GM12878 (cell line): ENCODE measurements at regions not wholly inside any gene's neighbourhood (a gene's known extent, or its start where the extent isn't known, plus 50 kb on each side); places are given as distances from the start of the nearest gene placed in this dataset.

Experiments used
- ATAC-seq: fragments of 200-7000 bp; cut with Tn5 transposase; 3 replicates; pipeline ENCODE4 v1.9.1; 2020; ENCODE audit warnings: mild to moderate bottlenecking, moderate library complexity
- BruUV-seq: library from RNA; stranded (reverse); fragments of 400-500 nt; replicated peaks from 2 replicates; lab custom pipeline; 2021; lab: Mats Ljungman, UMichigan
- CTCF ChIA-PET: fragments of 300-600 bp; sonication (Branson Sonifier 250); formaldehyde crosslinking; extraction: SDS; loops from one replicate; lab custom pipeline; 2021; ENCODE audit warnings: inconsistent platforms; lab: Yijun Ruan, JAX
- POLR2A ChIA-PET: fragments of 350-600 bp; formaldehyde crosslinking; extraction: SDS; loops from one replicate; lab custom pipeline; 2021; ENCODE audit warnings: inconsistent platforms; lab: Charles Lee
- RAD21 ChIA-PET: fragments of 300-600 bp; sonication (Branson Sonifier 250); formaldehyde crosslinking; loops from one replicate; lab custom pipeline; 2023; ENCODE audit warnings: antibody characterized with exemption; ENCODE audit not compliant: unreplicated experiment; lab: Charles Lee
- SMC1A ChIA-PET: fragments of 300-600 bp; sonication (Branson Sonifier 250); formaldehyde crosslinking; loops from one replicate; lab custom pipeline; 2023; ENCODE audit not compliant: unreplicated experiment, uncharacterized antibody; lab: Charles Lee
- DNase-seq: peaks from one replicate; pipeline ENCODE4 v3.0.0-alpha.2; 2011; ENCODE audit warnings: low read depth, low spot score
- FAIRE-seq: peaks from 3 replicates; lab custom pipeline; 2011; peaks lifted over from hg19 to GRCh38; lab: Jason Lieb, UNC
- H2AFZ ChIP-seq: 2 replicates; pipeline ENCODE4 v1.6.0; 2011; ENCODE audit warnings: low read depth, low read length, control low read depth; ENCODE audit not compliant: control insufficient read depth
- H3K27ac ChIP-seq: 2 replicates; pipeline ENCODE4 v1.5.1; 2011; ENCODE audit warnings: control low read depth; ENCODE audit not compliant: control insufficient read depth, insufficient read depth
- H3K27me3 ChIP-seq, 2 experiments: replicated peaks in 1 of 2; 2 replicates each; pipeline versions ENCODE4 v1.6.0 to v1.6.1; 2011; ENCODE audit warnings: low read length in 1 of 2; ENCODE audit not compliant: control insufficient read depth in 2 of 2, insufficient read depth in 2 of 2
- H3K36me3 ChIP-seq, 2 experiments: 2 replicates each; pipeline ENCODE4 v1.5.1; 2011; ENCODE audit warnings: low read length in 1 of 2; ENCODE audit not compliant: control insufficient read depth in 2 of 2, insufficient read depth in 2 of 2
- H3K4me1 ChIP-seq: 2 replicates; pipeline ENCODE4 v1.6.1; 2011; ENCODE audit warnings: mild to moderate bottlenecking, low read length, moderate library complexity, mixed read lengths; ENCODE audit not compliant: control insufficient read depth, insufficient read depth
- H3K4me2 ChIP-seq: 2 replicates; pipeline ENCODE4 v1.6.0; 2011; ENCODE audit warnings: control low read depth; ENCODE audit not compliant: control insufficient read depth, insufficient read depth
- H3K4me3 ChIP-seq: fragments of 200-600 bp; sonication (generic); 2 replicates; pipeline ENCODE4 v1.5.1; 2016
- H3K79me2 ChIP-seq: 2 replicates; pipeline ENCODE4 v1.6.0; 2011; ENCODE audit warnings: low read length; ENCODE audit not compliant: control insufficient read depth, insufficient read depth
- H3K9ac ChIP-seq: 2 replicates; pipeline ENCODE4 v1.8.0; 2011; ENCODE audit warnings: low read length, control low read depth, mixed read lengths; ENCODE audit not compliant: control insufficient read depth, insufficient read depth
- H3K9me3 ChIP-seq: replicated peaks from 3 replicates; pipeline ENCODE4 v1.5.1; 2011; ENCODE audit warnings: mild to moderate bottlenecking, low read length; ENCODE audit not compliant: control insufficient read depth, insufficient read depth
- H4K20me1 ChIP-seq: 2 replicates; pipeline ENCODE4 v1.6.0; 2011; ENCODE audit not compliant: control insufficient read depth, insufficient read depth
- ATF3 ChIP-seq: IDR thresholded peaks from 2 replicates; pipeline ENCODE4 v1.6.1; 2011; ENCODE audit warnings: low read depth, mild to moderate bottlenecking, low read length, moderate library complexity, borderline replicate concordance; ENCODE audit errors: extremely low read depth
- ATF7 ChIP-seq: fragments of 450-650 bp; IDR thresholded peaks from 2 replicates; pipeline ENCODE4 v1.6.1; 2016; ENCODE audit warnings: low read depth, mild to moderate bottlenecking
- BMI1 ChIP-seq: fragments of 450-650 bp; IDR thresholded peaks from 2 replicates; pipeline ENCODE4 v1.6.1; 2016; ENCODE audit warnings: mild to moderate bottlenecking, moderate library complexity, borderline replicate concordance
- BRCA1 ChIP-seq: IDR thresholded peaks from 2 replicates; pipeline ENCODE4 v1.6.1; 2011; ENCODE audit warnings: low read depth, low read length, improper control_type of control experiment
- CBX5 ChIP-seq: sonication (generic); IDR thresholded peaks from 2 replicates; pipeline ENCODE4 v1.6.1; 2016; ENCODE audit warnings: low read depth, moderate library complexity, mild to moderate bottlenecking, inconsistent platforms
- CHD1 ChIP-seq: IDR thresholded peaks from 2 replicates; pipeline ENCODE4 v1.6.1; 2012; ENCODE audit warnings: low read depth, low read length, improper control_type of control experiment
- EED ChIP-seq: sonication (generic); IDR thresholded peaks from 2 replicates; pipeline ENCODE4 v1.6.1; 2016; ENCODE audit warnings: antibody characterized with exemption, low read depth
- ESRRA ChIP-seq: IDR thresholded peaks from 2 replicates; pipeline ENCODE4 v1.6.1; 2012; ENCODE audit warnings: mild to moderate bottlenecking, low read length, improper control_type of control experiment
- GABPA ChIP-seq: IDR thresholded peaks from 2 replicates; pipeline ENCODE4 v1.6.1; 2014; ENCODE audit warnings: antibody characterized with exemption, low read depth, mild to moderate bottlenecking, inconsistent platforms
- HDAC6 ChIP-seq: fragments of 200-600 bp; sonication (generic); IDR thresholded peaks from one replicate; pipeline ENCODE4 v1.8.0; 2017; ENCODE audit warnings: antibody characterized with exemption; ENCODE audit not compliant: unreplicated experiment
- PAX8 ChIP-seq: fragments of 450-650 bp; IDR thresholded peaks from 2 replicates; pipeline ENCODE4 v1.6.1; 2017; ENCODE audit warnings: mild to moderate bottlenecking, moderate library complexity
- RCOR1 ChIP-seq: conservative IDR thresholded peaks from 2 replicates; pipeline ENCODE4 v1.6.1; 2012; ENCODE audit warnings: low read depth, low read length, improper control_type of control experiment
- RELB ChIP-seq: fragments of 450-650 bp; IDR thresholded peaks from 2 replicates; pipeline ENCODE4 v1.6.1; 2017; ENCODE audit warnings: low read depth, mild to moderate bottlenecking, moderate library complexity
- RUNX3 ChIP-seq: IDR thresholded peaks from 2 replicates; pipeline ENCODE4 v1.6.1; 2012; ENCODE audit warnings: low read length, inconsistent platforms
- SREBF1 ChIP-seq: IDR thresholded peaks from 2 replicates; pipeline ENCODE4 v1.6.1; 2012; ENCODE audit warnings: mild to moderate bottlenecking, low read length
- ZBTB4 ChIP-seq: fragments of 450-650 bp; formaldehyde crosslinking; IDR thresholded peaks from 2 replicates; pipeline ENCODE4 v1.4.0; 2022; ENCODE audit warnings: mild to moderate bottlenecking, moderate library complexity
- ZNF24 ChIP-seq: fragments of 450-650 bp; IDR thresholded peaks from 2 replicates; pipeline ENCODE4 v1.6.1; 2017; ENCODE audit warnings: antibody characterized with exemption, mild to moderate bottlenecking
- ZNF622 ChIP-seq: fragments of 450-650 bp; IDR thresholded peaks from 2 replicates; pipeline ENCODE4 v1.6.1; 2017; ENCODE audit warnings: mild to moderate bottlenecking, inconsistent platforms
- WGBS: methylation state at CpG from one replicate; pipeline ENCODE4 v1.1.6; 2016; ENCODE audit warnings: low lambda C conversion rate; ENCODE audit not compliant: insufficient replicate concordance, insufficient coverage; ENCODE audit errors: missing lambda C conversion rate; 5-methylcytosine and 5-hydroxymethylcytosine counted together
- in situ Hi-C: fragments of 300-500 bp; cut with MboI; formaldehyde crosslinking; loops from 9 replicates; pipeline ENCODE4 v1.14.3; 2018; ENCODE audit warnings: mixed read lengths
- intact Hi-C: fragments of 100-400 bp; cut with micrococcal nuclease; formaldehyde crosslinking; loops from one replicate; pipeline ENCODE4 v1.14.2; 2022; ENCODE audit not compliant: unreplicated experiment
- TF ChIP-seq, protein P1 (sequence below): fragments of 450-650 bp; IDR thresholded peaks from 2 replicates; pipeline ENCODE4 v1.6.1; 2017; ENCODE audit warnings: mild to moderate bottlenecking, moderate library complexity

GRCh38 chr19:31510635-31511034 is 161.4 kb upstream of the TSHZ3 start:
- WGBS = 31% methylated on average over 10 of the region's 10 CpGs
- BruUV-seq = no TSS peak
- no peak for TF ChIP-seq CHD1
- no peak for TF ChIP-seq HDAC6
- TF ChIP-seq RELB = no peak
- no peak for TF ChIP-seq BMI1
- TF ChIP-seq CBX5 = no peak
- TF ChIP-seq, protein P1, sequence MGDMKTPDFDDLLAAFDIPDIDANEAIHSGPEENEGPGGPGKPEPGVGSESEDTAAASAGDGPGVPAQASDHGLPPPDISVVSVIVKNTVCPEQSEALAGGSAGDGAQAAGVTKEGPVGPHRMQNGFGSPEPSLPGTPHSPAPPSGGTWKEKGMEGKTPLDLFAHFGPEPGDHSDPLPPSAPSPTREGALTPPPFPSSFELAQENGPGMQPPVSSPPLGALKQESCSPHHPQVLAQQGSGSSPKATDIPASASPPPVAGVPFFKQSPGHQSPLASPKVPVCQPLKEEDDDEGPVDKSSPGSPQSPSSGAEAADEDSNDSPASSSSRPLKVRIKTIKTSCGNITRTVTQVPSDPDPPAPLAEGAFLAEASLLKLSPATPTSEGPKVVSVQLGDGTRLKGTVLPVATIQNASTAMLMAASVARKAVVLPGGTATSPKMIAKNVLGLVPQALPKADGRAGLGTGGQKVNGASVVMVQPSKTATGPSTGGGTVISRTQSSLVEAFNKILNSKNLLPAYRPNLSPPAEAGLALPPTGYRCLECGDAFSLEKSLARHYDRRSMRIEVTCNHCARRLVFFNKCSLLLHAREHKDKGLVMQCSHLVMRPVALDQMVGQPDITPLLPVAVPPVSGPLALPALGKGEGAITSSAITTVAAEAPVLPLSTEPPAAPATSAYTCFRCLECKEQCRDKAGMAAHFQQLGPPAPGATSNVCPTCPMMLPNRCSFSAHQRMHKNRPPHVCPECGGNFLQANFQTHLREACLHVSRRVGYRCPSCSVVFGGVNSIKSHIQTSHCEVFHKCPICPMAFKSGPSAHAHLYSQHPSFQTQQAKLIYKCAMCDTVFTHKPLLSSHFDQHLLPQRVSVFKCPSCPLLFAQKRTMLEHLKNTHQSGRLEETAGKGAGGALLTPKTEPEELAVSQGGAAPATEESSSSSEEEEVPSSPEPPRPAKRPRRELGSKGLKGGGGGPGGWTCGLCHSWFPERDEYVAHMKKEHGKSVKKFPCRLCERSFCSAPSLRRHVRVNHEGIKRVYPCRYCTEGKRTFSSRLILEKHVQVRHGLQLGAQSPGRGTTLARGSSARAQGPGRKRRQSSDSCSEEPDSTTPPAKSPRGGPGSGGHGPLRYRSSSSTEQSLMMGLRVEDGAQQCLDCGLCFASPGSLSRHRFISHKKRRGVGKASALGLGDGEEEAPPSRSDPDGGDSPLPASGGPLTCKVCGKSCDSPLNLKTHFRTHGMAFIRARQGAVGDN = no peak
- TF ChIP-seq ATF7 = no peak
- no peak for TF ChIP-seq PAX8
- no peak for TF ChIP-seq ZNF24
- TF ChIP-seq ESRRA = no peak
- no peak for TF ChIP-seq SREBF1
- no peak for TF ChIP-seq GABPA
- TF ChIP-seq ZBTB4 = no peak
- TF ChIP-seq RCOR1 = no peak
- TF ChIP-seq RUNX3 = no peak
- TF ChIP-seq ZNF622 = no peak
- TF ChIP-seq BRCA1 = no peak
- TF ChIP-seq EED = no peak
- no peak for TF ChIP-seq ATF3

More at GRCh38 chr19:31510635-31511034, 161.4 kb upstream of the TSHZ3 start:
- Histone ChIP-seq H3K9me3 (no peaks in the 10 kb centered on the region; the same call in 2 of the 3 replicates), H3K4me2 (no peak overlapping the region), H3K36me3 (no peaks in the 10 kb centered on the region), H3K4me3 (no peak overlapping the region), H3K4me1 (no peaks in the 10 kb centered on the region), H3K79me2 (no peaks in the 10 kb centered on the region), H3K27me3 (no peaks in the 10 kb centered on the region), H2AFZ (no peak overlapping the region), H4K20me1 (no peaks in the 10 kb centered on the region), H3K9ac (no peak overlapping the region), H3K27ac (no peak overlapping the region)
- CTCF ChIA-PET = no interaction called here
- intact Hi-C loops = no loop called here
- RAD21 ChIA-PET = no interaction called here
- DNase-seq (no peak), ATAC-seq (no peak), FAIRE-seq (no peak)
- SMC1A ChIA-PET = no interaction called here
- POLR2A ChIA-PET = no interaction called here
- in situ Hi-C loops = no loop called here
